ENCODE measurements at regions not wholly inside any gene's neighbourhood (a gene's known extent, or its start where the extent isn't known, plus 50 kb on each side); places are given as distances from the start of the nearest gene placed in this dataset.

- TF ChIP-seq POLR2A (IDR thresholded peaks at IDR 0.05; ENCODE audit: low read depth) (no peak), CTCF (IDR thresholded peaks at IDR 0.05) (no peak)
Measured at GRCh38 chr3:59540696-59541095, 490.9 kb upstream of the CFAP20DC start.
